Endothelial cell of umbilical vein (primary cell): ENCODE measurements at regions not wholly inside any gene's neighbourhood (a gene's known extent, or its start where the extent isn't known, plus 50 kb on each side); places are given as distances from the start of the nearest gene placed in this dataset.

Experiments used
- EZH2 ChIP-seq: IDR thresholded peaks from 2 replicates; pipeline ENCODE4 v1.6.1; 2012; ENCODE audit warnings: borderline replicate concordance, low read depth, mild to moderate bottlenecking, moderate library complexity, low read length, inconsistent platforms; ENCODE audit not compliant: severe bottlenecking
- FOS ChIP-seq: IDR thresholded peaks from 2 replicates; pipeline ENCODE4 v1.6.1; 2011; ENCODE audit warnings: mild to moderate bottlenecking, low read length, moderate library complexity, borderline replicate concordance; ENCODE audit not compliant: insufficient read depth
- POLR2A ChIP-seq: IDR thresholded peaks from 2 replicates; pipeline ENCODE4 v1.6.1; 2012; ENCODE audit warnings: low read depth, mild to moderate bottlenecking, control low read depth, low read length
- POLR2AphosphoS5 ChIP-seq: IDR thresholded peaks from 2 replicates; pipeline ENCODE4 v1.6.1; 2012; ENCODE audit warnings: low read depth, mild to moderate bottlenecking, control low read depth, low read length, moderate library complexity; ENCODE audit not compliant: insufficient read depth
- TF ChIP-seq, protein P1 (sequence below), 2 donors: IDR thresholded peaks; 1 replicate in 1 of 2; 2 replicates in 1 of 2; pipeline ENCODE4 v1.5.1; 2011; ENCODE audit warnings: low read length in 2 of 2, mild to moderate bottlenecking in 2 of 2, moderate library complexity in 2 of 2, control low read depth in 1 of 2, inconsistent platforms in 1 of 2, low read depth in 1 of 2; ENCODE audit not compliant: insufficient read depth in 1 of 2; ENCODE audit errors: extremely low read depth in 1 of 2

DNA sequence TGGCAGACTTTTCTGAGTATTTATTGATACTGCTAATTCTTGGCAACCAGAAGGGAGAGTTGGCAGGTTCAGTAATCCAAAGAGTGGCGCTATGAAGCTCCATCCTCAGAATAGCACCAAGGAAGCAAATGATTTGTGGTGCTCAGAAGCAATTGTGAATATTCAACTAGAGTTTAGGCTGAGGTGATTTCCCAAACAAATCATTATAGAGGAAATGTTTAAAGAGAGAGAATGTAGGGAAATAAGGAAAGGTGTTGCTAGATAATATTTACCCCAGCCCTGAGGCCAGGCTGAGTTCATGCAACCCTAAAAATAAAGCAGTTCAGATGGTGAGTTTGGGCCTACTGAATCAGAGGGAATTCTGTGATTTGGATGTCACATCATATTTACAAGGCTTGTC, 363.4 kb upstream of the PLXNA2 start:
- TF ChIP-seq EZH2: no peak
- TF ChIP-seq, protein P1, sequence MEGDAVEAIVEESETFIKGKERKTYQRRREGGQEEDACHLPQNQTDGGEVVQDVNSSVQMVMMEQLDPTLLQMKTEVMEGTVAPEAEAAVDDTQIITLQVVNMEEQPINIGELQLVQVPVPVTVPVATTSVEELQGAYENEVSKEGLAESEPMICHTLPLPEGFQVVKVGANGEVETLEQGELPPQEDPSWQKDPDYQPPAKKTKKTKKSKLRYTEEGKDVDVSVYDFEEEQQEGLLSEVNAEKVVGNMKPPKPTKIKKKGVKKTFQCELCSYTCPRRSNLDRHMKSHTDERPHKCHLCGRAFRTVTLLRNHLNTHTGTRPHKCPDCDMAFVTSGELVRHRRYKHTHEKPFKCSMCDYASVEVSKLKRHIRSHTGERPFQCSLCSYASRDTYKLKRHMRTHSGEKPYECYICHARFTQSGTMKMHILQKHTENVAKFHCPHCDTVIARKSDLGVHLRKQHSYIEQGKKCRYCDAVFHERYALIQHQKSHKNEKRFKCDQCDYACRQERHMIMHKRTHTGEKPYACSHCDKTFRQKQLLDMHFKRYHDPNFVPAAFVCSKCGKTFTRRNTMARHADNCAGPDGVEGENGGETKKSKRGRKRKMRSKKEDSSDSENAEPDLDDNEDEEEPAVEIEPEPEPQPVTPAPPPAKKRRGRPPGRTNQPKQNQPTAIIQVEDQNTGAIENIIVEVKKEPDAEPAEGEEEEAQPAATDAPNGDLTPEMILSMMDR (IDR thresholded peaks at IDR 0.05; ENCODE audit: extremely low read depth in 1 of 2, insufficient read depth in 1 of 2, low read depth in 1 of 2, low read length in 2 of 2): no peak
- TF ChIP-seq POLR2A: no peak
- no peak for TF ChIP-seq POLR2AphosphoS5
- TF ChIP-seq FOS: no peak
